ENCODE measurements at regions not wholly inside any gene's neighbourhood (a gene's known extent, or its start where the extent isn't known, plus 50 kb on each side); places are given as distances from the start of the nearest gene placed in this dataset.

- WGBS, 2 experiments (ENCODE audit: extremely low coverage in 1 of 2, insufficient coverage in 1 of 2, insufficient read length in 1 of 2, insufficient replicate concordance in 2 of 2, low coverage in 1 of 2, low lambda C conversion rate in 2 of 2, missing lambda C conversion rate in 1 of 2): 77% methylated on average over 4 of the region's 4 CpGs; no CpG with 5 or more reads in 1 of the 2 experiments
- no peak overlapping the region for H3K14ac ChIP-seq (ENCODE audit: insufficient read length)
- no peak overlapping the region for H3K4ac ChIP-seq (replicated peaks; ENCODE audit: insufficient read length, low read depth, low read length)
- no peaks in the 10 kb centered on the region for H3K79me1 ChIP-seq (ENCODE audit: low read depth, low read length)
- H3K23ac ChIP-seq (ENCODE audit: insufficient read length): no peak overlapping the region
- DNase-seq (ENCODE audit: low read depth in 1 of 2, low spot score in 2 of 2) (no peak), FAIRE-seq (no peak)
- H2BK12ac ChIP-seq (ENCODE audit: low read depth, low read length): no peak overlapping the region
- no peaks in the 10 kb centered on the region for H4K20me1 ChIP-seq (replicated peaks in 1 of 2; ENCODE audit: control insufficient read depth in 1 of 2, insufficient read depth in 2 of 2, low read length in 2 of 2)
- H2BK5ac ChIP-seq (ENCODE audit: low read depth, low read length): no peak overlapping the region
- no peak overlapping the region for H3K9ac ChIP-seq (replicated peaks in 1 of 4; ENCODE audit: extremely low read depth in 1 of 4, low read depth in 3 of 4, low read length in 3 of 4)
- H3K23me2 ChIP-seq (ENCODE audit: low read depth, low read length): no peaks in the 10 kb centered on the region
- H3K4me3 ChIP-seq (ENCODE audit: extremely low read depth in 1 of 4, insufficient read depth in 2 of 4, low read depth in 3 of 4, low read length in 4 of 4): no peak overlapping the region
- no peak overlapping the region for H4K5ac ChIP-seq (ENCODE audit: insufficient read length, low read depth, low read length)
- H3K4me1 ChIP-seq (replicated peaks in 1 of 4; ENCODE audit: control insufficient read depth in 3 of 4, insufficient read depth in 4 of 4, low read length in 3 of 4): peaks cover 0 to 7% (median 5%) of the 10 kb centered on the region in 4 experiments; a peak in 3 of 7 replicates
- H2BK120ac ChIP-seq (replicated peaks; ENCODE audit: low read depth, low read length): no peak overlapping the region
- H2AFZ ChIP-seq (ENCODE audit: low read length): no peak overlapping the region
- no peak overlapping the region for H4K8ac ChIP-seq (ENCODE audit: extremely low read depth, insufficient read depth, low read length)
- no peak overlapping the region for H4K91ac ChIP-seq (replicated peaks; ENCODE audit: insufficient read length, low read length)
- H3K27me3 ChIP-seq (replicated peaks in 1 of 4; ENCODE audit: control insufficient read depth in 3 of 4, extremely low read depth in 1 of 4, insufficient read depth in 3 of 4, low read length in 3 of 4): peaks cover 0 to 3% (median 0%) of the 10 kb centered on the region in 4 experiments; a peak in 3 of 7 replicates
- H3K27ac ChIP-seq (ENCODE audit: low read depth, low read length): no peak overlapping the region
- ChIA-PET CTCF (ENCODE audit: partially characterized antibody) (interaction anchor here (0.7 to 8.8 kb wide), 6 partner anchors 12 to 414 kb away, joined by 3 to 70 read pairs (median 12); no protein-coding TSS in a partner anchor), POLR2A (ENCODE audit: partially characterized antibody) (no interaction called here)
- H2BK20ac ChIP-seq (ENCODE audit: low read length): no peak overlapping the region
- no peak overlapping the region for H3K56ac ChIP-seq (replicated peaks; ENCODE audit: insufficient read length, low read depth, low read length)
- H3K4me2 ChIP-seq (ENCODE audit: insufficient read depth in 1 of 2, low read depth in 2 of 2, low read length in 2 of 2): no peak overlapping the region
- H3K36me3 ChIP-seq (ENCODE audit: control insufficient read depth in 2 of 4, insufficient read depth in 4 of 4, low read length in 3 of 4): no peaks in the 10 kb centered on the region
- no peak overlapping the region for H2BK15ac ChIP-seq (ENCODE audit: low read length)
- no peaks in the 10 kb centered on the region for H3K9me3 ChIP-seq (ENCODE audit: insufficient read depth in 2 of 2, low read depth in 1 of 2, low read length in 1 of 2)
- H3K18ac ChIP-seq (ENCODE audit: extremely low read depth, low read length): no peak overlapping the region
- no peaks in the 10 kb centered on the region for H3K79me2 ChIP-seq (ENCODE audit: control insufficient read depth in 1 of 2, insufficient read depth in 2 of 2, low read length in 2 of 2)
- no peak overlapping the region for H2AK5ac ChIP-seq (ENCODE audit: low read depth, low read length)
- TF ChIP-seq RNF2 (IDR thresholded peaks at IDR 0.05; ENCODE audit: borderline replicate concordance, low read depth, low read length, missing control alignments, poor library complexity, severe bottlenecking): no peak
- TF ChIP-seq CTCF (IDR thresholded peaks at IDR 0.05; ENCODE audit: control extremely low read depth in 1 of 3, insufficient read depth in 1 of 3, low read depth in 1 of 3, low read length in 3 of 3): no peak
- no peak for TF ChIP-seq CHD2 (IDR thresholded peaks at IDR 0.05; ENCODE audit: low read length)
- TF ChIP-seq JUND (IDR thresholded peaks at IDR 0.05; ENCODE audit: low read length): no peak
- no peak for TF ChIP-seq GABPA (IDR thresholded peaks at IDR 0.05; ENCODE audit: borderline replicate concordance, insufficient read depth, low read length)
- TF ChIP-seq FOSL1 (IDR thresholded peaks at IDR 0.05; ENCODE audit: insufficient read depth, low read depth, low read length): no peak
- TF ChIP-seq TAF7 (optimal IDR thresholded peaks at IDR 0.05; ENCODE audit: borderline replicate concordance, low read depth, low read length): no peak
- TF ChIP-seq SIX5 (IDR thresholded peaks at IDR 0.05; ENCODE audit: low read depth, low read length): no peak
- no peak for TF ChIP-seq SP1 (IDR thresholded peaks at IDR 0.05; ENCODE audit: low read depth, low read length)
- no peak for TF ChIP-seq ZNF274 (IDR thresholded peaks at IDR 0.05; ENCODE audit: borderline replicate concordance, extremely low read depth, low read length)
- TF ChIP-seq POU5F1 (IDR thresholded peaks at IDR 0.05; ENCODE audit: low read depth, low read length): no peak
- TF ChIP-seq MAFK (IDR thresholded peaks at IDR 0.05; ENCODE audit: low read depth, low read length): no peak
Observed at GRCh38 chr11:113551645-113552044, 76.4 kb upstream of the DRD2 start.

Data from H1 (cell line).